HCT116 (cell line): ENCODE measurements at regions not wholly inside any gene's neighbourhood (a gene's known extent, or its start where the extent isn't known, plus 50 kb on each side); places are given as distances from the start of the nearest gene placed in this dataset.

Experiments
- ATAC-seq: fragments of 200-7000 bp; cut with Tn5 transposase; 2 replicates; pipeline ENCODE4 v1.9.1; 2020; ENCODE audit warnings: mild to moderate bottlenecking, moderate library complexity
- BruUV-seq: library from RNA; stranded (reverse); fragments of 400-500 nt; replicated peaks from 2 replicates; lab custom pipeline; 2021; lab: Mats Ljungman, UMichigan
- CTCF ChIA-PET: fragments of 300-600 bp; sonication (Branson Sonifier 250); formaldehyde crosslinking; loops from one replicate; lab custom pipeline; 2021; ENCODE audit warnings: antibody characterized with exemption; lab: Charles Lee
- POLR2A ChIA-PET: fragments of 300-600, 350-600 bp; sonication (Branson Sonifier 250); formaldehyde crosslinking; loops from one replicate; lab custom pipeline; 2021; ENCODE audit warnings: antibody characterized with exemption; lab: Charles Lee
- RAD21 ChIA-PET, 2 experiments: fragments of 300-600 bp; sonication (Branson Sonifier 250); formaldehyde crosslinking; loops; one replicate each; lab custom pipeline; 2023; ENCODE audit warnings: low total read pairs in 2 of 2; ENCODE audit not compliant: uncharacterized antibody in 2 of 2, unreplicated experiment in 2 of 2, low non-redundant PET in 1 of 2; lab: Charles Lee
- DNase-seq: peaks from one replicate; pipeline ENCODE4 v3.0.0-alpha.2; 2010; ENCODE audit warnings: low read depth, low spot score
- H2AFZ ChIP-seq: fragments of 200-600 bp; shearing (Covaris generic), sonication (generic); 2 replicates; pipeline ENCODE4 v1.6.1; 2017; ENCODE audit warnings: low read depth, mixed run types, mixed read lengths, antibody characterized with exemption, low read length; ENCODE audit not compliant: poor library complexity, severe bottlenecking
- H3K27ac ChIP-seq: 2 replicates; pipeline ENCODE4 v1.5.1; 2012; ENCODE audit warnings: low read depth, low read length
- H3K27me3 ChIP-seq: fragments of 200-600 bp; sonication (generic); 2 replicates; pipeline ENCODE4 v1.6.1; 2016; ENCODE audit warnings: mixed run types, low read length, mixed read lengths; ENCODE audit not compliant: insufficient read depth
- H3K36me3 ChIP-seq, 2 experiments: fragments of 200-500 bp in 1 of 2; fragments of 200-600 bp in 1 of 2; sonication (Bioruptor generic) in 1 of 2; sonication (generic) in 1 of 2; 2 replicates each; pipeline versions ENCODE4 v1.5.1 to v1.6.1; 2014 to 2016; ENCODE audit warnings: low read length in 2 of 2, inconsistent platforms in 1 of 2, mixed read lengths in 1 of 2, mixed run types in 1 of 2; ENCODE audit not compliant: insufficient read depth in 2 of 2, control insufficient read depth in 1 of 2
- H3K4me1 ChIP-seq, 2 experiments: fragments of 200-600 bp in 1 of 2; sonication (generic) in 1 of 2; 2 replicates each; pipeline versions ENCODE4 v1.5.1 to v1.6.1; 2012 to 2017; ENCODE audit warnings: low read length in 2 of 2, inconsistent platforms in 1 of 2, mild to moderate bottlenecking in 1 of 2, mixed read lengths in 1 of 2, mixed run types in 1 of 2, moderate library complexity in 1 of 2; ENCODE audit not compliant: insufficient read depth in 2 of 2, control insufficient read depth in 1 of 2
- H3K4me2 ChIP-seq: fragments of 200-600 bp; sonication (generic); 2 replicates; pipeline ENCODE4 v1.6.1; 2017; ENCODE audit warnings: mixed run types, low read length, mixed read lengths
- H3K4me3 ChIP-seq, 2 experiments: fragments of 200-600 bp in 1 of 2; sonication (generic) in 1 of 2; replicated peaks in 1 of 2; 2 replicates each; pipeline ENCODE4 v1.5.1; 2011 to 2016; ENCODE audit warnings: low read length in 2 of 2, control low read depth in 1 of 2, low read depth in 1 of 2, mild to moderate bottlenecking in 1 of 2, mixed read lengths in 1 of 2, mixed run types in 1 of 2
- H3K79me2 ChIP-seq: fragments of 200-600 bp; sonication (generic); 2 replicates; pipeline ENCODE4 v1.6.1; 2017; ENCODE audit warnings: mild to moderate bottlenecking, mixed run types, low read length, moderate library complexity, mixed read lengths; ENCODE audit not compliant: insufficient read depth
- H3K9ac ChIP-seq: fragments of 200-600 bp; sonication (generic); 2 replicates; pipeline ENCODE4 v1.6.1; 2016; ENCODE audit warnings: low read length, mixed read lengths
- H3K9me2 ChIP-seq: fragments of 200-600 bp; sonication (generic), shearing (Covaris generic); 2 replicates; pipeline ENCODE4 v1.6.1; 2017; ENCODE audit warnings: mixed run types, mild to moderate bottlenecking, moderate library complexity; ENCODE audit not compliant: insufficient read depth
- H3K9me3 ChIP-seq, 2 experiments: fragments of 200-500 bp in 1 of 2; fragments of 200-600 bp in 1 of 2; sonication (Bioruptor generic) in 1 of 2; sonication (generic) in 1 of 2; 2 replicates each; pipeline ENCODE4 v1.6.1; 2014 to 2017; ENCODE audit warnings: low read length in 2 of 2, mixed read lengths in 2 of 2, inconsistent platforms in 1 of 2, low read depth in 1 of 2, mild to moderate bottlenecking in 1 of 2, mixed run types in 1 of 2, moderate library complexity in 1 of 2; ENCODE audit not compliant: control insufficient read depth in 1 of 2, insufficient read depth in 1 of 2
- H4K20me1 ChIP-seq: fragments of 200-600 bp; sonication (generic), shearing (Covaris generic); 2 replicates; pipeline ENCODE4 v1.6.1; 2017; ENCODE audit warnings: mixed run types, mild to moderate bottlenecking, moderate library complexity; ENCODE audit not compliant: insufficient read depth
- CBX3 ChIP-seq: IDR thresholded peaks from 2 replicates; pipeline ENCODE4 v1.6.1; 2012; ENCODE audit warnings: low read depth
- FOSL1 ChIP-seq: IDR thresholded peaks from 2 replicates; pipeline ENCODE4 v1.6.1; 2012; ENCODE audit warnings: low read depth
- POLR2AphosphoS5 ChIP-seq: IDR thresholded peaks from 2 replicates; pipeline ENCODE4 v1.6.1; 2011; ENCODE audit warnings: mild to moderate bottlenecking, low read depth, low read length, moderate library complexity
- RAD21 ChIP-seq: IDR thresholded peaks from 2 replicates; pipeline ENCODE4 v1.6.1; 2012; ENCODE audit warnings: low read depth, mild to moderate bottlenecking
- REST ChIP-seq: IDR thresholded peaks from 2 replicates; pipeline ENCODE4 v1.6.1; 2012; ENCODE audit warnings: low read depth
- YY1 ChIP-seq: IDR thresholded peaks from 2 replicates; pipeline ENCODE4 v1.6.1; 2011; ENCODE audit warnings: low read length, low read depth, moderate library complexity, mild to moderate bottlenecking; ENCODE audit not compliant: insufficient replicate concordance; ENCODE audit errors: extremely low read depth
- ZBTB33 ChIP-seq: IDR thresholded peaks from 2 replicates; pipeline ENCODE4 v1.6.1; 2011; ENCODE audit warnings: mild to moderate bottlenecking, low read length, moderate library complexity; ENCODE audit not compliant: insufficient replicate concordance; ENCODE audit errors: extremely low read depth
- intact Hi-C: fragments of 100-400 bp; cut with micrococcal nuclease; formaldehyde crosslinking; loops from 2 replicates; pipeline ENCODE4 v1.10.0; 2022

- H3K27ac ChIP-seq, result no peak overlapping the region
- POLR2A ChIA-PET, result no interaction called here
- RAD21 ChIA-PET, result no interaction called here
- CTCF ChIA-PET, result no interaction called here
- no peak overlapping the region for H3K9ac ChIP-seq
- no peak for DNase-seq
- no peaks in the 10 kb centered on the region for H3K36me3 ChIP-seq
- H3K4me1 ChIP-seq, result no peaks in the 10 kb centered on the region
- no peaks in the 10 kb centered on the region for H3K9me2 ChIP-seq
- no peak overlapping the region for H2AFZ ChIP-seq
- no peaks in the 10 kb centered on the region for H4K20me1 ChIP-seq
- intact Hi-C loops, result no loop called here
- no peaks in the 10 kb centered on the region for H3K79me2 ChIP-seq
- no peaks in the 10 kb centered on the region for H3K9me3 ChIP-seq
- no peak overlapping the region for H3K4me2 ChIP-seq
- no peak overlapping the region for H3K4me3 ChIP-seq
- no TSS peak for BruUV-seq
- no peak for ATAC-seq
- TF ChIP-seq FOSL1 (no peak), POLR2AphosphoS5 (no peak), CBX3 (no peak), YY1 (no peak), RAD21 (no peak), ZBTB33 (no peak), REST (no peak)
- H3K27me3 ChIP-seq, result no peaks in the 10 kb centered on the region
Measured at GRCh38 chr17:62900096-62900495, 65.9 kb upstream of the TANC2 start.
